Peyer's patch (tissue), 4 donors: ENCODE measurements at regions not wholly inside any gene's neighbourhood (a gene's known extent, or its start where the extent isn't known, plus 50 kb on each side); places are given as distances from the start of the nearest gene placed in this dataset.

Source experiments
- POLR2A ChIP-seq, 2 donors: fragments of 450-650 bp; IDR thresholded peaks; one replicate each; pipeline ENCODE4 v1.5.1; 2017; ENCODE audit warnings: antibody characterized with exemption in 2 of 2, mild to moderate bottlenecking in 2 of 2, moderate library complexity in 2 of 2
- TF ChIP-seq, protein P1 (sequence below), 6 experiments: fragments of 450-650 bp in 4 of 6; fragments of 200-600 bp in 2 of 6; sonication (generic) in 1 of 6; IDR thresholded peaks; one replicate each; pipeline ENCODE4 v1.5.1; 2017 to 2019; ENCODE audit warnings: antibody characterized with exemption in 6 of 6, mild to moderate bottlenecking in 3 of 6, moderate library complexity in 1 of 6

DNA sequence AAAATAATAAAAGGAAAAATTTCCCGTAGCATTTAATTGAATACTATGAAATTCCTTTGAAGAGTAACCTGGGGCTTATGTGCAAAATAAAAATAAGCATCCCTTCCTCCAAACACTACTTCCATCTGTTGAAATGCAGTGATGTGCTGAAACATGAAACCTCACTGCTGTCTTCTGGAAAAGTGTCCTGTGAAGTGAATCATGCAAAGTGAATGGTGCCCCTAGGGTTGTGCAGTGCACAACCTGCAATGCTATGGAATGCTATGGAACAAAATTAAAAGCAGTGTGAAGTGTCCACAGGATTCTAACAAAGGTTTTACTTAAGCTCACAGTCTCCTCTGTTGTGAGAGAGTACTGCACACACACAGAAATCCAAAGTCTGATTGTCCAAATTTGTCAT lies 480.9 kb downstream of the ETV1 start:
- TF ChIP-seq, protein P1, sequence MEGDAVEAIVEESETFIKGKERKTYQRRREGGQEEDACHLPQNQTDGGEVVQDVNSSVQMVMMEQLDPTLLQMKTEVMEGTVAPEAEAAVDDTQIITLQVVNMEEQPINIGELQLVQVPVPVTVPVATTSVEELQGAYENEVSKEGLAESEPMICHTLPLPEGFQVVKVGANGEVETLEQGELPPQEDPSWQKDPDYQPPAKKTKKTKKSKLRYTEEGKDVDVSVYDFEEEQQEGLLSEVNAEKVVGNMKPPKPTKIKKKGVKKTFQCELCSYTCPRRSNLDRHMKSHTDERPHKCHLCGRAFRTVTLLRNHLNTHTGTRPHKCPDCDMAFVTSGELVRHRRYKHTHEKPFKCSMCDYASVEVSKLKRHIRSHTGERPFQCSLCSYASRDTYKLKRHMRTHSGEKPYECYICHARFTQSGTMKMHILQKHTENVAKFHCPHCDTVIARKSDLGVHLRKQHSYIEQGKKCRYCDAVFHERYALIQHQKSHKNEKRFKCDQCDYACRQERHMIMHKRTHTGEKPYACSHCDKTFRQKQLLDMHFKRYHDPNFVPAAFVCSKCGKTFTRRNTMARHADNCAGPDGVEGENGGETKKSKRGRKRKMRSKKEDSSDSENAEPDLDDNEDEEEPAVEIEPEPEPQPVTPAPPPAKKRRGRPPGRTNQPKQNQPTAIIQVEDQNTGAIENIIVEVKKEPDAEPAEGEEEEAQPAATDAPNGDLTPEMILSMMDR (IDR thresholded peaks at IDR 0.05) = no peak
- no peak for TF ChIP-seq POLR2A (IDR thresholded peaks at IDR 0.05)
